Fibroblast of skin of scalp (primary cell): ENCODE measurements at regions not wholly inside any gene's neighbourhood (a gene's known extent, or its start where the extent isn't known, plus 50 kb on each side); places are given as distances from the start of the nearest gene placed in this dataset.

Experiments
- DNase-seq: peaks from one replicate; pipeline ENCODE4 v3.0.0-alpha.2; 2013

- DNase-seq: peak; percentile 83
Observed at GRCh38 chr11:86193297-86194095, 51.1 kb upstream of the EED start.

- no peak for DNase-seq
Observed at GRCh38 chr11:86192519-86193257, 51.9 kb upstream of the EED start.

GRCh38 chr11:86191874-86192273, 52.7 kb upstream of the EED start:
- no peak for DNase-seq

GRCh38 chr11:86187027-86187426, 57.5 kb upstream of the EED start:
- no peak for DNase-seq

GRCh38 chr11:86186386-86186785, 58.2 kb upstream of the EED start:
- DNase-seq: no peak

GRCh38 chr11:86185381-86185750, 59.2 kb upstream of the EED start:
- DNase-seq: no peak

GRCh38 chr11:86184728-86185380, 59.7 kb upstream of the EED start:
- DNase-seq: no peak

GRCh38 chr11:86183694-86184093, 60.9 kb upstream of the EED start:
- peak; percentile 38 for DNase-seq

GRCh38 chr11:86182976-86183584, 61.5 kb upstream of the EED start:
- no peak for DNase-seq

- DNase-seq: no peak
Observed at GRCh38 chr11:86181379-86181778, 63.2 kb upstream of the EED start.

- DNase-seq: no peak
Observed at GRCh38 chr11:86180851-86181250, 63.7 kb upstream of the EED start.

- no peak for DNase-seq
Observed at GRCh38 chr11:86180423-86180822, 64.1 kb upstream of the EED start.

- DNase-seq: no peak
Observed at GRCh38 chr11:86179646-86180064, 64.9 kb upstream of the EED start.

GRCh38 chr11:86177302-86177701, 67.3 kb upstream of the EED start:
- no peak for DNase-seq

GRCh38 chr11:86176165-86176884, 68.2 kb upstream of the EED start:
- no peak for DNase-seq

- DNase-seq: no peak
Observed at GRCh38 chr11:86175626-86176025, 68.9 kb upstream of the EED start.

GRCh38 chr11:86175191-86175590, 69.4 kb upstream of the EED start:
- DNase-seq: no peak

- peak; percentile 94 for DNase-seq
Observed at GRCh38 chr11:86174101-86175046, 70.2 kb upstream of the EED start.

GRCh38 chr11:86172894-86173293, 71.7 kb upstream of the EED start:
- no peak for DNase-seq

GRCh38 chr11:86171627-86172026, 72.9 kb upstream of the EED start:
- no peak for DNase-seq

GRCh38 chr11:86167499-86168164, 76.9 kb upstream of the EED start:
- no peak for DNase-seq
